PC-9 (cell line): ENCODE measurements at regions not wholly inside any gene's neighbourhood (a gene's known extent, or its start where the extent isn't known, plus 50 kb on each side); places are given as distances from the start of the nearest gene placed in this dataset.
A peak's percentile ranks its signal among the peaks of the same experiment; 100 is the strongest.

Experiments used
- BruUV-seq: library from RNA; stranded (reverse); fragments of 400-500 nt; replicated peaks from 2 replicates; lab custom pipeline; 2021; lab: Mats Ljungman, UMichigan
- CTCF ChIA-PET: fragments of 300-600 bp; sonication (Branson Sonifier 250); formaldehyde crosslinking; loops from one replicate; lab custom pipeline; 2022; ENCODE audit warnings: antibody characterized with exemption; lab: Charles Lee
- POLR2A ChIA-PET: fragments of 300-600 bp; sonication (Branson Sonifier 250); formaldehyde crosslinking; loops from one replicate; lab custom pipeline; 2022; ENCODE audit warnings: antibody characterized with exemption; ENCODE audit not compliant: unreplicated experiment; lab: Charles Lee
- DNase-seq, 2 experiments: peaks; one replicate each; pipeline versions ENCODE4 v3.0.0 to v3.0.0-alpha.2; 2015 to 2022; ENCODE audit warnings: mixed read lengths in 1 of 2
- H2AFZ ChIP-seq: fragments of 200-600 bp; sonication (generic); 2 replicates; pipeline ENCODE4 v1.8.1; 2017; ENCODE audit warnings: antibody characterized with exemption
- H3F3A ChIP-seq: fragments of 200-600 bp; sonication (generic); 2 replicates; pipeline ENCODE4 v1.8.1; 2017; ENCODE audit warnings: antibody characterized with exemption, mild to moderate bottlenecking, low read depth; ENCODE audit not compliant: insufficient read depth
- H3K27ac ChIP-seq: fragments of 200-600 bp; sonication (generic); 2 replicates; pipeline ENCODE4 v1.6.1; 2016; ENCODE audit warnings: mixed run types
- H3K27me3 ChIP-seq: fragments of 200-600 bp; sonication (generic); 2 replicates; pipeline ENCODE4 v1.6.1; 2016; ENCODE audit warnings: low read depth, mixed run types; ENCODE audit not compliant: insufficient read depth
- H3K36me3 ChIP-seq: fragments of 200-600 bp; sonication (generic); 2 replicates; pipeline ENCODE4 v1.6.1; 2016; ENCODE audit warnings: low read depth, mixed run types
- H3K4me1 ChIP-seq: fragments of 200-600 bp; sonication (generic); replicated peaks from 2 replicates; pipeline ENCODE4 v1.6.1; 2016; ENCODE audit warnings: mixed run types; ENCODE audit not compliant: insufficient read depth
- H3K4me2 ChIP-seq: fragments of 200-600 bp; sonication (generic); 2 replicates; pipeline ENCODE4 v1.6.1; 2017; ENCODE audit warnings: mixed run types
- H3K4me3 ChIP-seq: fragments of 200-600 bp; sonication (generic); 2 replicates; pipeline ENCODE4 v1.6.1; 2016; ENCODE audit warnings: mixed run types
- H3K79me2 ChIP-seq: fragments of 200-600 bp; sonication (generic); 2 replicates; pipeline ENCODE4 v1.6.1; 2017; ENCODE audit warnings: low read depth, mixed run types
- H3K9me2 ChIP-seq: fragments of 200-600 bp; sonication (generic); 2 replicates; pipeline ENCODE4 v1.8.1; 2017; ENCODE audit warnings: mild to moderate bottlenecking; ENCODE audit not compliant: insufficient read depth
- H3K9me3 ChIP-seq: fragments of 200-600 bp; sonication (generic); 2 replicates; pipeline ENCODE4 v1.8.1; 2016; ENCODE audit warnings: low read depth; ENCODE audit not compliant: insufficient read depth
- H4K20me1 ChIP-seq: fragments of 200-600 bp; sonication (generic); 2 replicates; pipeline ENCODE4 v1.8.1; 2017; ENCODE audit not compliant: insufficient read depth
- EZH2 ChIP-seq: fragments of 200-600 bp; sonication (generic); IDR thresholded peaks from 2 replicates; pipeline ENCODE4 v1.8.0; 2017; ENCODE audit warnings: antibody characterized with exemption, low read depth
- intact Hi-C: fragments of 100-400 bp; cut with micrococcal nuclease; formaldehyde crosslinking; loops from one replicate; pipeline ENCODE4 v1.10.0; 2022; ENCODE audit not compliant: unreplicated experiment
- TF ChIP-seq, protein P1 (sequence below): fragments of 200-600 bp; sonication (generic); conservative IDR thresholded peaks from 2 replicates; pipeline ENCODE4 v1.6.1; 2017; ENCODE audit warnings: mixed run types, antibody characterized with exemption, mild to moderate bottlenecking, moderate library complexity

- H3K79me2 ChIP-seq = no peaks in the 10 kb centered on the region
- no peaks in the 10 kb centered on the region for H4K20me1 ChIP-seq
- peaks cover 28% of the 10 kb centered on the region for H3F3A ChIP-seq
- intact Hi-C loops = loop anchor here (1.0 kb wide), 1 partner anchor 179 kb away; no protein-coding TSS in a partner anchor
- H3K9me3 ChIP-seq = no peaks in the 10 kb centered on the region
- BruUV-seq = TSS peak; percentile 50
- no peaks in the 10 kb centered on the region for H3K36me3 ChIP-seq
- CTCF ChIA-PET = no interaction called here
- DNase-seq = no peak
- peaks cover 32% of the 10 kb centered on the region for H3K4me1 ChIP-seq
- no peaks in the 10 kb centered on the region for H3K27me3 ChIP-seq
- TF ChIP-seq EZH2 = no peak
- H2AFZ ChIP-seq = peak overlapping the region; percentile 81
- POLR2A ChIA-PET = interaction anchor here (0.7 to 1.0 kb wide), 2 partner anchors 159 to 181 kb away, joined by 3 to 7 read pairs; no protein-coding TSS in a partner anchor
- H3K4me2 ChIP-seq = peak overlapping the region; percentile 92
- peak overlapping the region; percentile 62 for H3K27ac ChIP-seq
- no peaks in the 10 kb centered on the region for H3K9me2 ChIP-seq
- peak overlapping the region; percentile 70 for H3K4me3 ChIP-seq
Observed at GRCh38 chr15:38072007-38072347, 137.5 kb downstream of the TMCO5A start.

DNA sequence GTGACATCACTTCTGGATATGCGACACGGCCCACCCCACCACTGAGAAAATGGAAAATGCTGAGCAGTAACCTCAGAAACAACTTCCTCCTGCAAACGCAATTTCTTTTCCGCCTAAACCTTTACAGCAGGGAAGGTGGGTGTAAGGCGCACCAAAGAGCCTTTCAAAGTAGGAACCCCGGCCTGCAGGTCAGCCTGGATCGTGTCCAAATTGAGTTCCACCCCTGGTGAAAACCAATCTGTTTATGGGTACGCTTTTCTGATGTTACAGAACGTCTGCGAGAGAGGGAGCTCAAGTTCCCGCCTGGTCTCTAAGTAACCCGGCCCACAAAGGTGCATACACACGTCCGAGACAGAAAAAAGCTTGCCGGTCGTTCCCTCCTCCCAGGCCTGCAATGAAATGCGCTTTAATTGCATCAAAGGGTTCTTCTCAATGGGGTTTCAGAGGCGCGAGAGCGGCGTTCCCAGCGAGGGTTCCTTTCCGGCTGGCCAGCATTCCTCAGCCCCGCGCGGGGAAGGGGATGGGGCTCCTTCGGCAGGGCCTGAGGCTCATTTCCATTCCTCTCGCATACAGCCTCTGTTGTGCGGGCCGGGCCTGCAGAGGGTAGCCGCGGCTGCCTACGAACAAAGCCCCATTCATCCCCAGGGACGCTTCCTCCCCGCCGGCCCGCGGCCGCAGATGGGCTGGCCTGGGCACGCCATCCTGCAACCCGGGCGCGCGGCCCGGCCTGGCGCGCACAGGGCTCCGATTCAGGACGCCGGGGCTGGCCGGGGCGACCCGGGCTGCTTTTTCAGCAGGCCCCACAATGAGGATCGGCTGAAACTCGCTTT is 138.1 kb downstream of the TMCO5A start:
- ChIA-PET CTCF (no interaction called here), POLR2A (interaction anchor here (0.5 to 1.0 kb wide), 3 partner anchors 11 to 181 kb away, joined by 3 to 13 read pairs (median 7); no protein-coding TSS in a partner anchor)
- TF ChIP-seq, protein P1, sequence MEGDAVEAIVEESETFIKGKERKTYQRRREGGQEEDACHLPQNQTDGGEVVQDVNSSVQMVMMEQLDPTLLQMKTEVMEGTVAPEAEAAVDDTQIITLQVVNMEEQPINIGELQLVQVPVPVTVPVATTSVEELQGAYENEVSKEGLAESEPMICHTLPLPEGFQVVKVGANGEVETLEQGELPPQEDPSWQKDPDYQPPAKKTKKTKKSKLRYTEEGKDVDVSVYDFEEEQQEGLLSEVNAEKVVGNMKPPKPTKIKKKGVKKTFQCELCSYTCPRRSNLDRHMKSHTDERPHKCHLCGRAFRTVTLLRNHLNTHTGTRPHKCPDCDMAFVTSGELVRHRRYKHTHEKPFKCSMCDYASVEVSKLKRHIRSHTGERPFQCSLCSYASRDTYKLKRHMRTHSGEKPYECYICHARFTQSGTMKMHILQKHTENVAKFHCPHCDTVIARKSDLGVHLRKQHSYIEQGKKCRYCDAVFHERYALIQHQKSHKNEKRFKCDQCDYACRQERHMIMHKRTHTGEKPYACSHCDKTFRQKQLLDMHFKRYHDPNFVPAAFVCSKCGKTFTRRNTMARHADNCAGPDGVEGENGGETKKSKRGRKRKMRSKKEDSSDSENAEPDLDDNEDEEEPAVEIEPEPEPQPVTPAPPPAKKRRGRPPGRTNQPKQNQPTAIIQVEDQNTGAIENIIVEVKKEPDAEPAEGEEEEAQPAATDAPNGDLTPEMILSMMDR = no peak; the same call in 1 of the 2 replicates
- no peak for TF ChIP-seq EZH2
- Histone ChIP-seq H3F3A (peaks cover 28% of the 10 kb centered on the region), H3K9me3 (no peaks in the 10 kb centered on the region), H3K9me2 (no peaks in the 10 kb centered on the region), H3K4me2 (peak overlapping the region; percentile 92), H3K36me3 (no peaks in the 10 kb centered on the region), H3K4me3 (peak overlapping the region; percentile 70), H4K20me1 (no peaks in the 10 kb centered on the region), H3K79me2 (no peaks in the 10 kb centered on the region), H2AFZ (peak overlapping the region; percentile 81), H3K27me3 (no peaks in the 10 kb centered on the region), H3K27ac (peak overlapping the region; percentile 62), H3K4me1 (peaks cover 32% of the 10 kb centered on the region)
- intact Hi-C loops = loop anchor here (1.0 kb wide), 1 partner anchor 179 kb away; no protein-coding TSS in a partner anchor
- peak; percentile 71 to 73 for DNase-seq
- BruUV-seq = no TSS peak

GRCh38 chr15:38073178-38073946 is 138.9 kb downstream of the TMCO5A start:
- Histone ChIP-seq H3K4me2 (peak overlapping the region; percentile 92), H3K4me1 (peaks cover 32% of the 10 kb centered on the region), H3K27ac (peak overlapping the region; percentile 62), H3K9me2 (no peaks in the 10 kb centered on the region), H3K79me2 (no peaks in the 10 kb centered on the region), H3F3A (peaks cover 28% of the 10 kb centered on the region), H2AFZ (peak overlapping the region; percentile 81), H3K4me3 (peak overlapping the region; percentile 70), H3K9me3 (no peaks in the 10 kb centered on the region), H3K27me3 (no peaks in the 10 kb centered on the region), H3K36me3 (no peaks in the 10 kb centered on the region), H4K20me1 (no peaks in the 10 kb centered on the region)
- BruUV-seq = TSS peak; percentile 75
- ChIA-PET CTCF (no interaction called here), POLR2A (interaction anchor here (0.5 kb wide), 1 partner anchor 12 kb away, joined by 13 read pairs; no protein-coding TSS in a partner anchor)
- intact Hi-C loops = no loop called here
- TF ChIP-seq, protein P1 = no peak
- TF ChIP-seq EZH2 = no peak
- no peak for DNase-seq
